H1 (cell line): ENCODE measurements at regions not wholly inside any gene's neighbourhood (a gene's known extent, or its start where the extent isn't known, plus 50 kb on each side); places are given as distances from the start of the nearest gene placed in this dataset.

Experiments used
- BACH1 ChIP-seq: IDR thresholded peaks from 2 replicates; pipeline ENCODE4 v1.6.1; 2012; ENCODE audit warnings: low read length, improper control_type of control experiment
- JUN ChIP-seq: IDR thresholded peaks from 2 replicates; pipeline ENCODE4 v1.6.1; 2011; ENCODE audit warnings: low read depth, mild to moderate bottlenecking, improper control_type of control experiment, low read length
- RAD21 ChIP-seq, 2 experiments: IDR thresholded peaks in 1 of 2; conservative IDR thresholded peaks in 1 of 2; 2 replicates each; pipeline ENCODE4 v1.6.1; 2011; ENCODE audit warnings: low read depth in 2 of 2, low read length in 2 of 2, improper control_type of control experiment in 1 of 2, inconsistent platforms in 1 of 2, mild to moderate bottlenecking in 1 of 2, moderate library complexity in 1 of 2
- SIN3A ChIP-seq, 2 experiments: IDR thresholded peaks in 1 of 2; conservative IDR thresholded peaks in 1 of 2; 2 replicates each; pipeline ENCODE4 v1.6.1; 2011 to 2012; ENCODE audit warnings: low read length in 2 of 2, improper control_type of control experiment in 1 of 2, low read depth in 1 of 2, mild to moderate bottlenecking in 1 of 2
- SIX5 ChIP-seq: IDR thresholded peaks from 2 replicates; pipeline ENCODE4 v1.6.1; 2011; ENCODE audit warnings: mild to moderate bottlenecking, low read depth, low read length
- TF ChIP-seq, protein P1 (sequence below): fragments of 300-600 bp; sonication (generic); IDR thresholded peaks from 2 replicates; pipeline ENCODE4 v1.7.1; 2012; ENCODE audit warnings: low read length, moderate library complexity, mild to moderate bottlenecking, inconsistent platforms; ENCODE audit not compliant: insufficient replicate concordance

DNA sequence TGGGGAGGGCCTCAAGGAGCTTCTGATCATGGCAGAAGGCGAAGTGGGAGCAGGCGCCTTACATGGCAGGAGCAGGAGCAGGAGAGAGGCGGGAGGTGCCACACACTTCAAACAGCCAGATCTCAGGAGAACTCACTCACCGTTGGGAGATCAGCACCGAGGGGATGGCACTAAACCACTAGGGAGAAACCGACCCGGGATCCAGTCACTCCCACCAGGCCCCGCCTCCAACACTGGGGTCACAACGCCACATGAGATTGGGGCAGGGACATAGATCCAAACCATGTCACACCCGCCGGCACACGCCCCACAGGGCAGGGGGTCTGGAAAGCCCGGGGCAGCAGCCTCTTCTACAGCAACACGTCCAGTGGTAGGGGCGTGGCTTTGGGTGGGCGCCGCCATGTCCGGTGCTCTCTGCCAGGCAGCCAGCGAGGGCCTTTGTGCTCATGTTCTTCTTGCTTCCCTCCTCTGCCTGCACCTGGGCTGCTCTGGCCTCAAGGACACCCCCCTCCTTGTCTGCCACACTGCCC lies 233.8 kb upstream of the SHH start (continued):
- TF ChIP-seq, protein P1, sequence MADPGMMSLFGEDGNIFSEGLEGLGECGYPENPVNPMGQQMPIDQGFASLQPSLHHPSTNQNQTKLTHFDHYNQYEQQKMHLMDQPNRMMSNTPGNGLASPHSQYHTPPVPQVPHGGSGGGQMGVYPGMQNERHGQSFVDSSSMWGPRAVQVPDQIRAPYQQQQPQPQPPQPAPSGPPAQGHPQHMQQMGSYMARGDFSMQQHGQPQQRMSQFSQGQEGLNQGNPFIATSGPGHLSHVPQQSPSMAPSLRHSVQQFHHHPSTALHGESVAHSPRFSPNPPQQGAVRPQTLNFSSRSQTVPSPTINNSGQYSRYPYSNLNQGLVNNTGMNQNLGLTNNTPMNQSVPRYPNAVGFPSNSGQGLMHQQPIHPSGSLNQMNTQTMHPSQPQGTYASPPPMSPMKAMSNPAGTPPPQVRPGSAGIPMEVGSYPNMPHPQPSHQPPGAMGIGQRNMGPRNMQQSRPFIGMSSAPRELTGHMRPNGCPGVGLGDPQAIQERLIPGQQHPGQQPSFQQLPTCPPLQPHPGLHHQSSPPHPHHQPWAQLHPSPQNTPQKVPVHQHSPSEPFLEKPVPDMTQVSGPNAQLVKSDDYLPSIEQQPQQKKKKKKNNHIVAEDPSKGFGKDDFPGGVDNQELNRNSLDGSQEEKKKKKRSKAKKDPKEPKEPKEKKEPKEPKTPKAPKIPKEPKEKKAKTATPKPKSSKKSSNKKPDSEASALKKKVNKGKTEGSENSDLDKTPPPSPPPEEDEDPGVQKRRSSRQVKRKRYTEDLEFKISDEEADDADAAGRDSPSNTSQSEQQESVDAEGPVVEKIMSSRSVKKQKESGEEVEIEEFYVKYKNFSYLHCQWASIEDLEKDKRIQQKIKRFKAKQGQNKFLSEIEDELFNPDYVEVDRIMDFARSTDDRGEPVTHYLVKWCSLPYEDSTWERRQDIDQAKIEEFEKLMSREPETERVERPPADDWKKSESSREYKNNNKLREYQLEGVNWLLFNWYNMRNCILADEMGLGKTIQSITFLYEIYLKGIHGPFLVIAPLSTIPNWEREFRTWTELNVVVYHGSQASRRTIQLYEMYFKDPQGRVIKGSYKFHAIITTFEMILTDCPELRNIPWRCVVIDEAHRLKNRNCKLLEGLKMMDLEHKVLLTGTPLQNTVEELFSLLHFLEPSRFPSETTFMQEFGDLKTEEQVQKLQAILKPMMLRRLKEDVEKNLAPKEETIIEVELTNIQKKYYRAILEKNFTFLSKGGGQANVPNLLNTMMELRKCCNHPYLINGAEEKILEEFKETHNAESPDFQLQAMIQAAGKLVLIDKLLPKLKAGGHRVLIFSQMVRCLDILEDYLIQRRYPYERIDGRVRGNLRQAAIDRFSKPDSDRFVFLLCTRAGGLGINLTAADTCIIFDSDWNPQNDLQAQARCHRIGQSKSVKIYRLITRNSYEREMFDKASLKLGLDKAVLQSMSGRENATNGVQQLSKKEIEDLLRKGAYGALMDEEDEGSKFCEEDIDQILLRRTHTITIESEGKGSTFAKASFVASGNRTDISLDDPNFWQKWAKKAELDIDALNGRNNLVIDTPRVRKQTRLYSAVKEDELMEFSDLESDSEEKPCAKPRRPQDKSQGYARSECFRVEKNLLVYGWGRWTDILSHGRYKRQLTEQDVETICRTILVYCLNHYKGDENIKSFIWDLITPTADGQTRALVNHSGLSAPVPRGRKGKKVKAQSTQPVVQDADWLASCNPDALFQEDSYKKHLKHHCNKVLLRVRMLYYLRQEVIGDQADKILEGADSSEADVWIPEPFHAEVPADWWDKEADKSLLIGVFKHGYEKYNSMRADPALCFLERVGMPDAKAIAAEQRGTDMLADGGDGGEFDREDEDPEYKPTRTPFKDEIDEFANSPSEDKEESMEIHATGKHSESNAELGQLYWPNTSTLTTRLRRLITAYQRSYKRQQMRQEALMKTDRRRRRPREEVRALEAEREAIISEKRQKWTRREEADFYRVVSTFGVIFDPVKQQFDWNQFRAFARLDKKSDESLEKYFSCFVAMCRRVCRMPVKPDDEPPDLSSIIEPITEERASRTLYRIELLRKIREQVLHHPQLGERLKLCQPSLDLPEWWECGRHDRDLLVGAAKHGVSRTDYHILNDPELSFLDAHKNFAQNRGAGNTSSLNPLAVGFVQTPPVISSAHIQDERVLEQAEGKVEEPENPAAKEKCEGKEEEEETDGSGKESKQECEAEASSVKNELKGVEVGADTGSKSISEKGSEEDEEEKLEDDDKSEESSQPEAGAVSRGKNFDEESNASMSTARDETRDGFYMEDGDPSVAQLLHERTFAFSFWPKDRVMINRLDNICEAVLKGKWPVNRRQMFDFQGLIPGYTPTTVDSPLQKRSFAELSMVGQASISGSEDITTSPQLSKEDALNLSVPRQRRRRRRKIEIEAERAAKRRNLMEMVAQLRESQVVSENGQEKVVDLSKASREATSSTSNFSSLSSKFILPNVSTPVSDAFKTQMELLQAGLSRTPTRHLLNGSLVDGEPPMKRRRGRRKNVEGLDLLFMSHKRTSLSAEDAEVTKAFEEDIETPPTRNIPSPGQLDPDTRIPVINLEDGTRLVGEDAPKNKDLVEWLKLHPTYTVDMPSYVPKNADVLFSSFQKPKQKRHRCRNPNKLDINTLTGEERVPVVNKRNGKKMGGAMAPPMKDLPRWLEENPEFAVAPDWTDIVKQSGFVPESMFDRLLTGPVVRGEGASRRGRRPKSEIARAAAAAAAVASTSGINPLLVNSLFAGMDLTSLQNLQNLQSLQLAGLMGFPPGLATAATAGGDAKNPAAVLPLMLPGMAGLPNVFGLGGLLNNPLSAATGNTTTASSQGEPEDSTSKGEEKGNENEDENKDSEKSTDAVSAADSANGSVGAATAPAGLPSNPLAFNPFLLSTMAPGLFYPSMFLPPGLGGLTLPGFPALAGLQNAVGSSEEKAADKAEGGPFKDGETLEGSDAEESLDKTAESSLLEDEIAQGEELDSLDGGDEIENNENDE: no peak
- TF ChIP-seq SIX5 (no peak), JUN (no peak), BACH1 (no peak), RAD21 (IDR thresholded peaks at IDR 0.05 in 1 of 2, conservative IDR thresholded peaks at IDR 0.05 in 1 of 2; ENCODE audit: low read depth in 2 of 2, low read length in 2 of 2) (no peak), SIN3A (conservative IDR thresholded peaks at IDR 0.05 in 1 of 2, IDR thresholded peaks at IDR 0.05 in 1 of 2; ENCODE audit: low read depth in 1 of 2, low read length in 2 of 2) (no peak)
